Activated naive CD8-positive, alpha-beta T cell (primary cell): ENCODE measurements at regions not wholly inside any gene's neighbourhood (a gene's known extent, or its start where the extent isn't known, plus 50 kb on each side); places are given as distances from the start of the nearest gene placed in this dataset.

Experiments
- H3K27ac Mint-ChIP-seq: one replicate; pipeline ENCODE4 v1.8.0; 2021; ENCODE audit warnings: mixed read lengths
- H3K27me3 Mint-ChIP-seq: one replicate; pipeline ENCODE4 v1.8.0; 2021; ENCODE audit warnings: mixed read lengths
- H3K36me3 Mint-ChIP-seq: one replicate; pipeline ENCODE4 v1.8.0; 2021; ENCODE audit warnings: mixed read lengths
- H3K4me1 Mint-ChIP-seq: one replicate; pipeline ENCODE4 v1.8.0; 2021; ENCODE audit warnings: low read depth, mixed read lengths
- H3K4me3 Mint-ChIP-seq: one replicate; pipeline ENCODE4 v1.8.0; 2021; ENCODE audit warnings: mild to moderate bottlenecking, mixed read lengths
- H3K9me3 Mint-ChIP-seq: one replicate; pipeline ENCODE4 v1.8.0; 2021; ENCODE audit warnings: low read depth, mixed read lengths

DNA sequence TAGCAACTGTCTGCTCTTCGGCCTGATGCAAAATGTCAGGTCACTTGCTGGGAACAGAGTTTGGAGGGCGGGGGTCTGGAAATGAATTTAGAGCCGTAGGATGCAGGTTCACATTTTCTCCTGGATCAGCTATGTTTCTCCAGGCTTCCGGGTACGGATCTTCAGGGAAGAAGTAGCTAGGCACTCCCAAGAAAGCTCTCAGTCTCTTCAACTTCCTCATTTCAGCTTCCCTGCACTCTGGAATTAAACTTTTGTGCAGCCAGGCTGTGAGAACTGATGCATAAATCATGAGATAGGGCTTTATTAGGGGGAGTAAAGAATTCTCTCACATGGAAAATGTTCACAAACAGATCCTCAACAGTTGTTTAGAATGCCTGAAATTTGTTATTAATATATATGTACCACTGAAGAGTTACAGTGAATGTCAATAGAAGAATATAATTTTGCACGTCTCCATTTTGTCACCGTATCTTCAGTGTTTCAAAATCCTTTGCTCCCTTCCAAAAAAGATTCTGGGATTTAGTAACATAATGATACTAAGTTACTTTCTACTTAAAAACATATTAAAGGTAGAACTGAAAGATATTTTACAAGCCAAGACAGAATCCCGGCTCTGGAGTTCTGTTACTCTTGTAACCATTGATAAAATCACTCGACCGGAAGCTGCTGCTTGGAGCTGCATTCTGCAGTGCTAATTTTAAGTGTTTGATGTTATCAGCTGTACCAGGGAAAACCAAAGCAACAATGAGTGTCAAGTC, 178.5 kb upstream of the P2RY1 start:
- no peak overlapping the region for H3K4me3 Mint-ChIP-seq

DNA sequence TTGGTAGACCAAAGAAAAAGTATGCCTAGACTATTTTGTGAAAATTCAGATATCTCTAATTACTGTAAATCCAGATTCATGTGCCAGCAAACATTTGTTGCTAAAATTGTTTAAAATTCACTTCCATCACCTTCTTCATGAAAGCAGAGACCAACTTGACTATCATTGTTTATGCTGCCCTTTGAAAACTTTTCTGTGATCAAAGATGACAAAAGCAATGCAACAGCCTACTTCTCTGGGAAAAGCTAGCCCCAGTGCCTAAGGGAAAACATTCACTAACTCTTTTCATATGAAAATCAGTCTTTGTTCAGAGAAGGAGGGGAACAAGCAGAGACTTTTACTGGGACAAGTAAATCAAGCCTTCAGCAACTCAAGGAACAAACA, 178.0 kb upstream of the P2RY1 start:
- no peaks in the 10 kb centered on the region for H3K36me3 Mint-ChIP-seq

More for the DNA sequence above, 178.5 kb upstream of the P2RY1 start:
- Mint-ChIP-seq H3K36me3 (no peaks in the 10 kb centered on the region), H3K27me3 (peaks cover 6% of the 10 kb centered on the region), H3K27ac (no peak overlapping the region), H3K9me3 (peaks cover 7% of the 10 kb centered on the region), H3K4me1 (peaks cover 5% of the 10 kb centered on the region)

DNA sequence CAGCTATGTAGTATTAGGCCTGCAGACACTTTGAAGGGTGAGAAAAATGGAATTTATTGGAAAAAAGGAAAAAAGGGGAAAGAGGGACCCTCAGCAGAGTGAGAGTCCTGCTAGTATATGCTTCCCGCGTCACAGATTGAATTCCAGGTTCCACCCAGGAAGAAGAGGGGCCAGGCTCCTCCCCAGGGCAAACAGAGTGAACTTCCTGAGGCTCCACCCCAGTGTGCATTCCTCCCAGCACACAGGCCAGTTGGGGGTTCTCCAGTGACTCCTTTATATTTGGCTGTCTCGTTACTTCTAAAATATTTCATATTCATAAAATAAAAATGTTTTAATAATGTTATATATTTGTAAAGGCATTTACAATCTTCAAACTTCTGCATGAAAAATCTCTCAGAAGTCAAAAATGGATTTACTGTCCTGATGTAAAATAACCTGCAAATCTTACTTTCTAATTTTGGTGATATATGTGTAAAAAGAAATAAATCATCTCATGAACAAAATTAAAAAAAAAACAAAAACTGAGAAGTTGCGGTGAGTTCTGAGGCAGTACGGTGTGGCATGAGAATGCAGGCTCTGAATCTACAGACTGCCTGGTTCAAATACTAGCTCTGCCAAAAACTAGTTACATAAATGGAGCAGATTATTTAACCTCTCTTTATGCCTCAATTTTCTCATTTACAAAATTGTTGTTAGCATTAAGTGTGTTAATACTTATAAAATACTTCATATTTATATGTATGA, 175.8 kb upstream of the P2RY1 start:
- Mint-ChIP-seq H3K27me3 (peaks cover 4% of the 10 kb centered on the region), H3K27ac (no peak overlapping the region), H3K4me1 (peaks cover 5% of the 10 kb centered on the region), H3K9me3 (peaks cover 8% of the 10 kb centered on the region), H3K36me3 (no peaks in the 10 kb centered on the region), H3K4me3 (no peak overlapping the region)

More for the DNA sequence above, 178.0 kb upstream of the P2RY1 start:
- Mint-ChIP-seq H3K4me3 (no peak overlapping the region), H3K4me1 (peaks cover 5% of the 10 kb centered on the region), H3K9me3 (peaks cover 8% of the 10 kb centered on the region), H3K27ac (no peak overlapping the region), H3K27me3 (peaks cover 4% of the 10 kb centered on the region)

DNA sequence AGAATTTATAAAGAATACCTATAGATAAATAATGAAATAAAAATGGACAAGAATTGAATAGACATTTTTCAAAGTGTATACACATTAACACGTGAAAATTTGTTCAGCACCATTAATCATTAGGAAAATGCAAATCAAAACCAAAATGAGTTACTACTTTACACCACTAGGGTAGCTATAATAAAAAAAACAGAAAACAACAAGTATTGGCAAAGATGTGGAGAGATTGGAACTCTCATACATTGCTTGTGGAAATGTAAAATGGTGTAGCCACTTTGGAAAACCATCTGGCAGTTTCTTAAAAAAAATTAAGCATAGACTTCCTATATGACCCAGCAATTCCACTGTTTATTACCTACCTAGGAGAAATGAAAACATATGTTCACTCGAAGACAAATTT, 172.8 kb upstream of the P2RY1 start:
- Mint-ChIP-seq H3K27me3 (peaks cover 1% of the 10 kb centered on the region), H3K4me1 (peaks cover 12% of the 10 kb centered on the region), H3K27ac (no peak overlapping the region), H3K36me3 (no peaks in the 10 kb centered on the region), H3K9me3 (peaks cover 8% of the 10 kb centered on the region), H3K4me3 (no peak overlapping the region)

DNA sequence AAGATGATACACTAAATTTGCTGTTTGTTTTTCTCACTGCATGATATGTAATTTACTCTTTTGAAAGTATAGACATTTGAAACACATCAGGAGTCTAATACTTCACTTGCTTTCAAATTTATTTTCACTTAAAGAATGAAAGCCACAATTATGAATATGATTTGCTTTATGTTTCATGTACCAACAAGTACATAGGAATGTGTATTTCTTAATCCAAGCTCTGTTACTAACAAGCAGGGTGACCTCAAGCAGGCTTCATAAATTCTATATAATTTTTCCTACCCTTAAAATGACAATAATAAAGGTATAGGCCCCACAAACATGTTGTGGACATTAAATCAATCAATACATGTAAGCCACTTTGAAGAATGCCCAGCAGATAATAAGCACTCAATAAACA, 170.2 kb upstream of the P2RY1 start:
- H3K4me1 Mint-ChIP-seq = peaks cover 12% of the 10 kb centered on the region
- no peak overlapping the region for H3K4me3 Mint-ChIP-seq
- peaks cover 3% of the 10 kb centered on the region for H3K27me3 Mint-ChIP-seq
- no peak overlapping the region for H3K27ac Mint-ChIP-seq
- H3K9me3 Mint-ChIP-seq = peaks cover 8% of the 10 kb centered on the region
- no peaks in the 10 kb centered on the region for H3K36me3 Mint-ChIP-seq

DNA sequence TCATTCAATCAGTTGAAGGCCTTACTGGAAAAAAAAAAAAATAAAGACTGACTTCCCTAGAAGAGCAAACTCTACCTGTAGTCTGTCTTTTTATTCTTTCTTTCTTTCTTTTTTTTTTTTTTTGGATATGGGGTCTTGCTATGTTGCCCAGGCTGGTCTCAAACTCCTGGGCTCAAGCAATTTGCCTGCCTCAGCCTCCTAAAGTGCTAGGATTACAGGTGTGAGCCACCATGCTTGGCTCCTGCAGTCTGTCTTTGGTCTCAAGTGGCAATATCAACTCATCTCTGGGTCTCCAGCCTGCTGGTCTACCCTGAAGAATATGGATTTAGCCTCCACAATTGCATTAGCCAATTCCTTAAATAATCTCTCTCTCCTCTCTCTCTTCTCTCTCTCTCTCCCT, 167.7 kb upstream of the P2RY1 start:
- Mint-ChIP-seq H3K9me3 (no peaks in the 10 kb centered on the region), H3K36me3 (no peaks in the 10 kb centered on the region), H3K27me3 (peaks cover 6% of the 10 kb centered on the region), H3K4me3 (no peak overlapping the region), H3K4me1 (peaks cover 12% of the 10 kb centered on the region), H3K27ac (no peak overlapping the region)

DNA sequence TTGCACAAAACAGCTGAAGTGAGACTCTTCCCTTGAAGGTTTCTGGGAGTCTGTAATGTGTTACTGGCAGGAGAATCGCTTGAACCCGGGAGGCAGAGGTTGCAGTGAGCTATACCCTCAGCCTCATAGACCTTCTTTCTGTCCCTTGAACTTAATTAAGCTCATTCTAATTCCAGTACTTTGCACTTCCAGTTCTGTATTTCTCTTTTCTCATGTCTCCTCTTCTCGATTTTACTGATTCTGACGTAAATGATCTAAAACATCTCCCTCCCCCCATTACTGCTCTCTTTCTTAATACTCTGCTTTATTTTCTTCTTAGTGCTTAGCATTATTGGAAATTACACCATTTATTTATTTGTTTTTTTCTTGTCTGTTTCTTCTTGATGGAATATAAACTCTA, 165.4 kb upstream of the P2RY1 start:
- peaks cover 9% of the 10 kb centered on the region for H3K27me3 Mint-ChIP-seq
- no peaks in the 10 kb centered on the region for H3K36me3 Mint-ChIP-seq
- H3K4me1 Mint-ChIP-seq = peaks cover 12% of the 10 kb centered on the region
- no peak overlapping the region for H3K4me3 Mint-ChIP-seq
- no peaks in the 10 kb centered on the region for H3K9me3 Mint-ChIP-seq
- H3K27ac Mint-ChIP-seq = no peak overlapping the region

DNA sequence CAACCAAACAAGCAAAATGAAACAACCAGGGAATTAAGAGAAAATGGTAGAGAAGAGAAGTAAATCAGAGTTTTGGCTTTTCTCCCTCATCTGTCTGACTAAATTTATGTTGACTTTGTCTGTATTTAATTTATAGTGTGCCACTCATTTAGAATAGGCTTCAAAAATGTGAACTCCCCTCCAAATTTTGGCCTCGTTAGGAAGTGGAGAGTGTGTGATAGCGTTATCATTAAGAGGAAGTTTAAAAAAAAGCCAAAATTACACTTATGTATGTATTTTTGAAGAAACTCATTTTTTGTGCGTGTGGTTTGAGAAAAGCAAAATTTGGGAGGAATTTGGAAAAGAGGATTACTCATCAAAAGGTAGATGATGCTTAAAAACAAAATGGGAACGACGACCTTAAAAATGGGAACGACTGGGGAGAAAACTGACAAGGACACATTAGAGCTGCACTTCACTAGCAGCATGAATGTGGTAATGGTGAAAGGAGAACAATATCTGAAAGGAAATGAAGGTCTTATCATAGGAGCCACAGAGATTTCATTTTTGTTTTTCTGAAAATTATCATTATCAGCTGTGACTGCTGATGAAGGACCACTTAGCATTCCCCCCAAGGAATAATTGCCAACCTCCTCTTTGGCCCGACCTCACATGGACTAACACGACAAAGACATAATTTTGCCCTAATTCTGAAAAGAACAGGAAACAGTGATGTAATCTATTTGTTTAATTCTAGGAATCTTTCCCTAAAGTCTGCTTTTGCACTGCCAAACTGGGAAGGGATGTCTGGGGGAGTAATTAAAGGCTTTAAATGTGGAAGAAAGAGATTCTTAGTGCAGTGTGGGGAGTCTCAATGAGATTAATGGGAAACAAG, 163.2 kb upstream of the P2RY1 start:
- H3K4me1 Mint-ChIP-seq = no peaks in the 10 kb centered on the region
- H3K36me3 Mint-ChIP-seq = no peaks in the 10 kb centered on the region
- no peak overlapping the region for H3K27ac Mint-ChIP-seq
- H3K27me3 Mint-ChIP-seq = peaks cover 9% of the 10 kb centered on the region
- H3K4me3 Mint-ChIP-seq = no peak overlapping the region
- H3K9me3 Mint-ChIP-seq = no peaks in the 10 kb centered on the region

DNA sequence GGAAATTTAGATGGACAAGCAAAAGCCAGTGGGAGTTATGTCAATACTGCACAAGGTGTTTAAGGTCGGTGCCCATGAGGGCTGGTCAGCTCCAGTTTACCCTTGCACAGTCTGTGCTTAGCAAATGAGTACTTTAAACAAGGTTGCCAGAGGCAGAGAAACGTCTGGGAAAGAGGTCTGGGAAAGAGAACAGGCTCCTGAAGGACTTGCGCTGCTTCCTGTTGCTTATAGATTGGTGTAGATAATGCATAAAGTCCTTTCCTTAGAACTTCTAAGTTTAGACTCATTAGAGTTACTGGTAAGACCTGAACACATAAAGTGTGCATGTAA, 162.6 kb upstream of the P2RY1 start:
- H3K27me3 Mint-ChIP-seq = peaks cover 9% of the 10 kb centered on the region
- no peaks in the 10 kb centered on the region for H3K4me1 Mint-ChIP-seq
- no peaks in the 10 kb centered on the region for H3K9me3 Mint-ChIP-seq
- H3K27ac Mint-ChIP-seq = no peak overlapping the region
- H3K36me3 Mint-ChIP-seq = no peaks in the 10 kb centered on the region
- no peak overlapping the region for H3K4me3 Mint-ChIP-seq

DNA sequence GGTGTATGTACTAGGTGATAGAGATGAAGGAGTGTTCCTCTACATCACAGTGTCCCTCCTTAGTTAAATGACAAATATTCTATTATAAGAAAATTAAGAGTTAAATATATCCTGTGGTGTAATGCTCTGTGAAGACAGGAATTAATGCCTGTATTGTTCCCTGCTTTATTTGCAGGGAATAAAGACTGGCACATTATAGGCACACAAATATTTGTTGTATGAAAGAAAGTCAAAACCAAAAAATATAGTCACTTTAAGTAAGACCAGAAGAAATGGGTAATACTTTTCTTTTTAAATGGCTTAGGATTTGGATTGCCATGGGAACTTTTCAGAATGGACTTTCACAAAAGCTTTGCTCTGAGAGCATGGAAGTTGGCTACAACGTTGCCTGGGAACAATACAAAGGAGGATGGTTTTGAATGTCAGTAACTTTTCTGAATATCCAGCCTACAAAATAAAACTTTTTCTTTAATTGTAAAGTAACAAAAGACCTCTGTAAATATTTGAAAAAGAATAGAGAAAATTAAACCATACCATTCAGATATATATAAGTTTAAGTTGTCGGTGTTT, 158.0 kb upstream of the P2RY1 start:
- Mint-ChIP-seq H3K4me3 (no peak overlapping the region), H3K4me1 (no peaks in the 10 kb centered on the region), H3K9me3 (no peaks in the 10 kb centered on the region), H3K36me3 (no peaks in the 10 kb centered on the region), H3K27me3 (peaks cover 8% of the 10 kb centered on the region), H3K27ac (no peak overlapping the region)

DNA sequence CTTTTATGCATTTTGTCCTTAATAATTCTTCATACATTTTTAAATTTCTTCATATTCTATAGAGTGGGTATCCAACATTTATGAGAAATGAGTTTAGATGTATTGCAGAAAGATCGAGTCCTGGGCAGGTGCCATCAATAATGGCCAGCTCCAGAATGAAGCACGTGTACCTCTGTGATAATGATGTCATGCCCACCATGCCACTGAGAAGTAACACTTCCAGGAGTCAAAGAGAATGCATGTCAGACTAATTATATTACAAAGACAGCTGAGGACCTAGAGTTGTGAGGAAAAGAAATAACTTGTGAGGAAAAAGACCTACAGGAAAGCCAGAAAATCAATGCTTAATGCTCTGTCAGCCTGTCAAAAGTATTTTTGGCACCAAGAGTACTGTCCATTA, 157.4 kb upstream of the P2RY1 start:
- Mint-ChIP-seq H3K36me3 (no peaks in the 10 kb centered on the region), H3K4me1 (no peaks in the 10 kb centered on the region), H3K27ac (no peak overlapping the region), H3K9me3 (no peaks in the 10 kb centered on the region), H3K27me3 (peaks cover 5% of the 10 kb centered on the region), H3K4me3 (no peak overlapping the region)

DNA sequence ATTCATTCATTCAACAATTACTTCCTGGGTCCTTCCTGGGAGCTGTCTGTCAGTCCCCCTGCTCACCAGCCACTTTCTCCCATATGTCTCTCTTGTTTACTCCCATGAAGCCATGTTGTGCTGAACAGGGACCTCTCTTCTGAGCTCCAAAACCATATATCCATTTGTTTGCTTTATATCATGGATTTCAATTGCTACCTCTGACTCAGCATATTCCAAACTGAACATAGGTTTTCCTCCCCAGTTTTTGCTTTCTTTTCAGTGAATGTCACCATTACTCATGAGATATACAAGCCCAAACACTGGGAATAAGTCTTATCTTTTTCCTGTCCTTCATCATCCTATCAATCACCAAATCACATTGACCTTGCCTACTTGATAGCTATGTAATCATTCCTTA, 152.5 kb upstream of the P2RY1 start:
- Mint-ChIP-seq H3K4me1 (no peaks in the 10 kb centered on the region), H3K27ac (no peak overlapping the region), H3K27me3 (peaks cover 2% of the 10 kb centered on the region), H3K9me3 (no peaks in the 10 kb centered on the region), H3K4me3 (no peak overlapping the region), H3K36me3 (no peaks in the 10 kb centered on the region)

DNA sequence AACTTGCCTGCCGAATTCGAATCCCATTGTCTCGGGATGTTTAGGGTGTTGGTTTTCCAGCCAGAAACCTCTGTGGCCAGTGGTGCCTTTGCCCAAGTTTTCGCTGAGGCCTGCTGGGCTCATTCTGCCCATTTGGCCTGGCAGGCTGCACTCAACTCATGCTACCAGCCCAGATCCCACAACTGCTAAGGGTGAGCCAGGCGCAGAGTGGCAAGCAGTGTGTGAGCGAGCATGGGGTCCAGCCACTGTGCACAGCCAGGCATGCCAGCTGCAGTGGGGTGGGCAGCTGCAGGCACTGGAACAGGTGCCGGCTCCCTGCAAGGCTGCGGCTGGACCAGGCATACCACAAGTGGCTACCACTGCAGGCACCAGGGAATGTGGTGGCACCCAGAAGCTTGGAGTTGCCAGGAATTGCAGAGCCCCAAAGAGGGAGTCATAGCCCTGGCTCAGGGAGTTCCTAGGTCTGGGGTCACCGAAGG, 151.4 kb upstream of the P2RY1 start:
- Mint-ChIP-seq H3K4me1 (no peaks in the 10 kb centered on the region), H3K27ac (no peak overlapping the region), H3K9me3 (no peaks in the 10 kb centered on the region), H3K27me3 (peaks cover 2% of the 10 kb centered on the region), H3K4me3 (no peak overlapping the region), H3K36me3 (no peaks in the 10 kb centered on the region)

DNA sequence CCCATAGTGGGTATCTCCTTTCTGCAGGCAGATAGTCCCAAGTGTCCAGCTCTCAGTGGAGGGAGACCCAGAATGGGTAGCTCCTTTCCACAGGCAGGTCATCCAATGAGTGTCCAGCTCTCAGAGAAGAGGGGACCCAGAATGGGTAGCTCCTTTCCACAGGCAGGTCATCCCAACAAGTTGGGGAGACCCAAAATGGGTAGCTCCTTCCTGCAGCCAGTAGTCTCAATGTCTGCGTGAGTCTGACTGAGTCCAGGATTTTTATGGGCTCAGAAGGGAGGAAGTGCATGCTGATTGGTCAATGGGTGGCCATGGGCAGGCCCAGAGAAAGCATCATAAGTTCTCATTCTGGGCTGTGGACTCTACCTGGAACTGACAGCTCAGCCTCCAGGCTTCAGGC, 150.7 kb upstream of the P2RY1 start:
- H3K9me3 Mint-ChIP-seq = no peaks in the 10 kb centered on the region
- no peak overlapping the region for H3K4me3 Mint-ChIP-seq
- no peaks in the 10 kb centered on the region for H3K36me3 Mint-ChIP-seq
- peaks cover 2% of the 10 kb centered on the region for H3K27me3 Mint-ChIP-seq
- no peak overlapping the region for H3K27ac Mint-ChIP-seq
- H3K4me1 Mint-ChIP-seq = no peaks in the 10 kb centered on the region

DNA sequence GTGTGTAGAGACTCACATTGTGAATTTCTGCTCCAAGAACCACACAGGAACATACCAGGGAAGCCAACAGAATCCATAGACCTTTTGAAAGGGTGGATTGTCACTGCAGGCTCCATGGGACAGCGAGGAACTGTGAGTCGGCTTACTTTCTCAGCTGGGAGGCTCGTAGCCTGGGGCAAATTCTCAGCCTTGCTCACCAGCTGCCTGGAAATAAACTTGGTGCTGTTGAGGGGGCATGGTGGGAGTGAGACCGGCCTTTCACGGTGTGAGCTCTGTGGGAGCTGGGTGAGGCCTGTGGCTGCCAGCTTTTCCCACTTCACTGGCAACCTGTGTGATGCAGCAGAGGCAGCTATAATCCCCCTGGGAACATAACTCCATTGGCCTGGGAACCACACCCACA, 146.6 kb upstream of the P2RY1 start:
- no peak overlapping the region for H3K4me3 Mint-ChIP-seq
- no peaks in the 10 kb centered on the region for H3K36me3 Mint-ChIP-seq
- H3K27ac Mint-ChIP-seq = no peak overlapping the region
- H3K27me3 Mint-ChIP-seq = no peaks in the 10 kb centered on the region
- H3K9me3 Mint-ChIP-seq = peaks cover 4% of the 10 kb centered on the region
- no peaks in the 10 kb centered on the region for H3K4me1 Mint-ChIP-seq
